PC-9 (cell line): ENCODE measurements at regions not wholly inside any gene's neighbourhood (a gene's known extent, or its start where the extent isn't known, plus 50 kb on each side); places are given as distances from the start of the nearest gene placed in this dataset.

Experiments
- BruUV-seq: library from RNA; stranded (reverse); fragments of 400-500 nt; replicated peaks from 2 replicates; lab custom pipeline; 2021; lab: Mats Ljungman, UMichigan
- CTCF ChIA-PET: fragments of 300-600 bp; sonication (Branson Sonifier 250); formaldehyde crosslinking; loops from one replicate; lab custom pipeline; 2022; ENCODE audit warnings: antibody characterized with exemption; lab: Charles Lee
- POLR2A ChIA-PET: fragments of 300-600 bp; sonication (Branson Sonifier 250); formaldehyde crosslinking; loops from one replicate; lab custom pipeline; 2022; ENCODE audit warnings: antibody characterized with exemption; ENCODE audit not compliant: unreplicated experiment; lab: Charles Lee
- DNase-seq, 2 experiments: peaks; one replicate each; pipeline versions ENCODE4 v3.0.0 to v3.0.0-alpha.2; 2015 to 2022; ENCODE audit warnings: mixed read lengths in 1 of 2
- H2AFZ ChIP-seq: fragments of 200-600 bp; sonication (generic); 2 replicates; pipeline ENCODE4 v1.8.1; 2017; ENCODE audit warnings: antibody characterized with exemption
- H3F3A ChIP-seq: fragments of 200-600 bp; sonication (generic); 2 replicates; pipeline ENCODE4 v1.8.1; 2017; ENCODE audit warnings: antibody characterized with exemption, mild to moderate bottlenecking, low read depth; ENCODE audit not compliant: insufficient read depth
- H3K27ac ChIP-seq: fragments of 200-600 bp; sonication (generic); 2 replicates; pipeline ENCODE4 v1.6.1; 2016; ENCODE audit warnings: mixed run types
- H3K27me3 ChIP-seq: fragments of 200-600 bp; sonication (generic); 2 replicates; pipeline ENCODE4 v1.6.1; 2016; ENCODE audit warnings: low read depth, mixed run types; ENCODE audit not compliant: insufficient read depth
- H3K36me3 ChIP-seq: fragments of 200-600 bp; sonication (generic); 2 replicates; pipeline ENCODE4 v1.6.1; 2016; ENCODE audit warnings: low read depth, mixed run types
- H3K4me1 ChIP-seq: fragments of 200-600 bp; sonication (generic); replicated peaks from 2 replicates; pipeline ENCODE4 v1.6.1; 2016; ENCODE audit warnings: mixed run types; ENCODE audit not compliant: insufficient read depth
- H3K4me2 ChIP-seq: fragments of 200-600 bp; sonication (generic); 2 replicates; pipeline ENCODE4 v1.6.1; 2017; ENCODE audit warnings: mixed run types
- H3K4me3 ChIP-seq: fragments of 200-600 bp; sonication (generic); 2 replicates; pipeline ENCODE4 v1.6.1; 2016; ENCODE audit warnings: mixed run types
- H3K79me2 ChIP-seq: fragments of 200-600 bp; sonication (generic); 2 replicates; pipeline ENCODE4 v1.6.1; 2017; ENCODE audit warnings: low read depth, mixed run types
- H3K9me2 ChIP-seq: fragments of 200-600 bp; sonication (generic); 2 replicates; pipeline ENCODE4 v1.8.1; 2017; ENCODE audit warnings: mild to moderate bottlenecking; ENCODE audit not compliant: insufficient read depth
- H3K9me3 ChIP-seq: fragments of 200-600 bp; sonication (generic); 2 replicates; pipeline ENCODE4 v1.8.1; 2016; ENCODE audit warnings: low read depth; ENCODE audit not compliant: insufficient read depth
- H4K20me1 ChIP-seq: fragments of 200-600 bp; sonication (generic); 2 replicates; pipeline ENCODE4 v1.8.1; 2017; ENCODE audit not compliant: insufficient read depth
- EZH2 ChIP-seq: fragments of 200-600 bp; sonication (generic); IDR thresholded peaks from 2 replicates; pipeline ENCODE4 v1.8.0; 2017; ENCODE audit warnings: antibody characterized with exemption, low read depth
- intact Hi-C: fragments of 100-400 bp; cut with micrococcal nuclease; formaldehyde crosslinking; loops from one replicate; pipeline ENCODE4 v1.10.0; 2022; ENCODE audit not compliant: unreplicated experiment
- TF ChIP-seq, protein P1 (sequence below): fragments of 200-600 bp; sonication (generic); conservative IDR thresholded peaks from 2 replicates; pipeline ENCODE4 v1.6.1; 2017; ENCODE audit warnings: mixed run types, antibody characterized with exemption, mild to moderate bottlenecking, moderate library complexity

DNA sequence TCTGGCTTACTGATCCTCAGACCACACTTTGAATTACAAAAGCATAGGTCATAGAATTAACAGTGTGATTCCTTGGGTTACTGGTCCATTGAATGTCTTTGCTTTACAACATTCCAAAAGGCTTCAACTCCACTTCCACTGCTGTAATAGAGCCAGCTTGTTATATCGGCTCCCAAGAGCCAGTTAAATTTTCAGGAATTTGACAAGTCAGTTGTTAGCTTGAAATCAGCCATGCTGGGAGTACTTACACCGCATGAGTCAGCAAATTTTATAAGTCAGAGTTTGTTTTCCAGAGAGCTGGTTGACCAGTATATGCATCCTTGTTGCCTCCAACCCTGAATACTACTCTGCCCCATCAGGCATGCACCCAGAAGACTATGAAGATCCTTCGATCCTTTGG, 73.1 kb downstream of the FOXB2 start:
- intact Hi-C loops = no loop called here
- no peaks in the 10 kb centered on the region for H4K20me1 ChIP-seq
- no peaks in the 10 kb centered on the region for H3K9me2 ChIP-seq
- TF ChIP-seq, protein P1, sequence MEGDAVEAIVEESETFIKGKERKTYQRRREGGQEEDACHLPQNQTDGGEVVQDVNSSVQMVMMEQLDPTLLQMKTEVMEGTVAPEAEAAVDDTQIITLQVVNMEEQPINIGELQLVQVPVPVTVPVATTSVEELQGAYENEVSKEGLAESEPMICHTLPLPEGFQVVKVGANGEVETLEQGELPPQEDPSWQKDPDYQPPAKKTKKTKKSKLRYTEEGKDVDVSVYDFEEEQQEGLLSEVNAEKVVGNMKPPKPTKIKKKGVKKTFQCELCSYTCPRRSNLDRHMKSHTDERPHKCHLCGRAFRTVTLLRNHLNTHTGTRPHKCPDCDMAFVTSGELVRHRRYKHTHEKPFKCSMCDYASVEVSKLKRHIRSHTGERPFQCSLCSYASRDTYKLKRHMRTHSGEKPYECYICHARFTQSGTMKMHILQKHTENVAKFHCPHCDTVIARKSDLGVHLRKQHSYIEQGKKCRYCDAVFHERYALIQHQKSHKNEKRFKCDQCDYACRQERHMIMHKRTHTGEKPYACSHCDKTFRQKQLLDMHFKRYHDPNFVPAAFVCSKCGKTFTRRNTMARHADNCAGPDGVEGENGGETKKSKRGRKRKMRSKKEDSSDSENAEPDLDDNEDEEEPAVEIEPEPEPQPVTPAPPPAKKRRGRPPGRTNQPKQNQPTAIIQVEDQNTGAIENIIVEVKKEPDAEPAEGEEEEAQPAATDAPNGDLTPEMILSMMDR = no peak
- TF ChIP-seq EZH2 = no peak
- no peaks in the 10 kb centered on the region for H3K4me1 ChIP-seq
- no peaks in the 10 kb centered on the region for H3K9me3 ChIP-seq
- no peaks in the 10 kb centered on the region for H3K79me2 ChIP-seq
- ChIA-PET CTCF (no interaction called here), POLR2A (no interaction called here)
- H3K27me3 ChIP-seq = peaks cover 36% of the 10 kb centered on the region
- H3K4me3 ChIP-seq = no peak overlapping the region
- DNase-seq = no peak
- H3F3A ChIP-seq = no peaks in the 10 kb centered on the region
- H2AFZ ChIP-seq = 0 out of 2 replicates have a peak overlapping the region, but pooled peaks have one; percentile 15
- no peak overlapping the region for H3K4me2 ChIP-seq
- no peak overlapping the region for H3K27ac ChIP-seq
- no peaks in the 10 kb centered on the region for H3K36me3 ChIP-seq
- BruUV-seq = no TSS peak

DNA sequence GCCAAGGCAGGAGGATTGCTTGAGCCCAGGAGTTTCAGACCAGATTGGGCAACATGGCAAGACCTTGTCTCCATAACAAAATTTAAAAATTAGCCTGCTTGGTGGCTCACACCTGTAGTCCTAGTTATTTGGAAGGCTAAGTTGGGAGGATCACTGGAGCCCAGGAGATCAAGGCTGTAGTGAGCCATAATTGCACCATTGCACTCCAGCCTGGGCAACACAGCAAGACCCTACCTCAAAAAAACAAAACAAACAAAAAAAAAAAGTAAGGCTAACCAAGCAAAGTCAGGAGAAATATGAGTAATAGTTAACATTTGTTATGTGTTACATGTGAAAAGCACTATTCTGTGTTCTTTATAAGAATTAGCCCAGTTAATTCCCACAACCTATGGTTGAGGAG, 74.7 kb downstream of the FOXB2 start:
- ChIA-PET CTCF (no interaction called here), POLR2A (no interaction called here)
- no peaks in the 10 kb centered on the region for H3K9me3 ChIP-seq
- H3K79me2 ChIP-seq = no peaks in the 10 kb centered on the region
- H3K4me3 ChIP-seq = no peak overlapping the region
- H3K4me2 ChIP-seq = no peak overlapping the region
- no peak overlapping the region for H3K27ac ChIP-seq
- no peak for DNase-seq
- no peaks in the 10 kb centered on the region for H3K36me3 ChIP-seq
- no peaks in the 10 kb centered on the region for H3K4me1 ChIP-seq
- H3K27me3 ChIP-seq = peaks cover 45% of the 10 kb centered on the region
- no peak for TF ChIP-seq EZH2
- TF ChIP-seq, protein P1 = no peak
- no TSS peak for BruUV-seq
- no peak overlapping the region for H2AFZ ChIP-seq
- no peaks in the 10 kb centered on the region for H3F3A ChIP-seq
- no peaks in the 10 kb centered on the region for H3K9me2 ChIP-seq
- H4K20me1 ChIP-seq = no peaks in the 10 kb centered on the region
- intact Hi-C loops = no loop called here

DNA sequence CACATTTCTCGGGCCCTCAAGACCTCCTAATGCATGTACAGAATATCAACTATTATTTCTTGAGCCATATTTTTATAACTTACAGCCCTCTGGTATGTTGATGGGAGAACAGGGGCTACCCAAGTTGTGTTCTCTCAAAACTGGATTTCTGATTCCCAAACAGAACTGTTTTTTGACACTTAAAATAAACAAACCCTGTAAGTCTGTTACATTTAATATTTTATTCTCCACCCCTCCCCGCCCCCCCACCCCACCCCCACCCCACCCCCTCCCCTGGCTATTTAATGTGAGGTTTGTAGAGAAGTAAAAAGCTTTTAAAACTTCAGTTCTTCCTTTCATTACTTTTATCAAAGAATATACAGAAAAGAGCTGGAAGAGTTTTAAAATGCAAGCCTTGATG, 77.9 kb downstream of the FOXB2 start:
- Histone ChIP-seq H3K27me3 (peaks cover 37% of the 10 kb centered on the region), H3K4me1 (no peaks in the 10 kb centered on the region), H3K9me3 (no peaks in the 10 kb centered on the region), H3F3A (no peaks in the 10 kb centered on the region), H3K9me2 (no peaks in the 10 kb centered on the region), H3K36me3 (no peaks in the 10 kb centered on the region), H3K27ac (no peak overlapping the region), H2AFZ (no peak overlapping the region), H4K20me1 (no peaks in the 10 kb centered on the region), H3K79me2 (no peaks in the 10 kb centered on the region), H3K4me3 (no peak overlapping the region), H3K4me2 (no peak overlapping the region)
- no TSS peak for BruUV-seq
- ChIA-PET POLR2A (no interaction called here), CTCF (no interaction called here)
- DNase-seq = no peak
- intact Hi-C loops = no loop called here
- TF ChIP-seq, protein P1 = no peak
- TF ChIP-seq EZH2 = no peak
